ENCODE measurements at regions not wholly inside any gene's neighbourhood (a gene's known extent, or its start where the extent isn't known, plus 50 kb on each side); places are given as distances from the start of the nearest gene placed in this dataset.

- TF ChIP-seq EP300 (IDR thresholded peaks at IDR 0.05) = no peak
- TF ChIP-seq, protein P1, sequence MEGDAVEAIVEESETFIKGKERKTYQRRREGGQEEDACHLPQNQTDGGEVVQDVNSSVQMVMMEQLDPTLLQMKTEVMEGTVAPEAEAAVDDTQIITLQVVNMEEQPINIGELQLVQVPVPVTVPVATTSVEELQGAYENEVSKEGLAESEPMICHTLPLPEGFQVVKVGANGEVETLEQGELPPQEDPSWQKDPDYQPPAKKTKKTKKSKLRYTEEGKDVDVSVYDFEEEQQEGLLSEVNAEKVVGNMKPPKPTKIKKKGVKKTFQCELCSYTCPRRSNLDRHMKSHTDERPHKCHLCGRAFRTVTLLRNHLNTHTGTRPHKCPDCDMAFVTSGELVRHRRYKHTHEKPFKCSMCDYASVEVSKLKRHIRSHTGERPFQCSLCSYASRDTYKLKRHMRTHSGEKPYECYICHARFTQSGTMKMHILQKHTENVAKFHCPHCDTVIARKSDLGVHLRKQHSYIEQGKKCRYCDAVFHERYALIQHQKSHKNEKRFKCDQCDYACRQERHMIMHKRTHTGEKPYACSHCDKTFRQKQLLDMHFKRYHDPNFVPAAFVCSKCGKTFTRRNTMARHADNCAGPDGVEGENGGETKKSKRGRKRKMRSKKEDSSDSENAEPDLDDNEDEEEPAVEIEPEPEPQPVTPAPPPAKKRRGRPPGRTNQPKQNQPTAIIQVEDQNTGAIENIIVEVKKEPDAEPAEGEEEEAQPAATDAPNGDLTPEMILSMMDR (IDR thresholded peaks at IDR 0.05) = no peak
These were observed 358.3 kb downstream of the ZNF516 start for GRCh38 chr18:76136701-76137100.
